Kidney (tissue), 13 donors: ENCODE measurements at regions not wholly inside any gene's neighbourhood (a gene's known extent, or its start where the extent isn't known, plus 50 kb on each side); places are given as distances from the start of the nearest gene placed in this dataset.
A peak's percentile ranks its signal among the peaks of the same experiment; 100 is the strongest.

ENCODE experiments used
- DNase-seq, 5 donors: peaks; one replicate each; pipeline ENCODE4 v3.0.0-alpha.2; 2013 to 2020
- FAIRE-seq: peaks from 2 replicates; lab custom pipeline; 2012; peaks lifted over from hg19 to GRCh38; lab: Jason Lieb, UNC
- H3K27ac ChIP-seq, 2 donors: one replicate each; pipeline ENCODE4 v1.7.0; 2013; ENCODE audit warnings: low read depth in 2 of 2, low read length in 2 of 2, inconsistent platforms in 1 of 2
- H3K27me3 ChIP-seq: one replicate; pipeline ENCODE4 v1.7.1; 2013; ENCODE audit warnings: low read length, inconsistent platforms; ENCODE audit not compliant: control insufficient read depth, insufficient read depth
- H3K36me3 ChIP-seq, 3 donors: one replicate each; pipeline versions ENCODE4 v1.7.0 to v1.7.1; 2013; ENCODE audit warnings: low read length in 3 of 3, control low read depth in 1 of 3, inconsistent platforms in 1 of 3; ENCODE audit not compliant: insufficient read depth in 3 of 3, control insufficient read depth in 2 of 3
- H3K4me1 ChIP-seq, 3 donors: one replicate each; pipeline versions ENCODE4 v1.7.0 to v1.7.1; 2013; ENCODE audit warnings: low read length in 3 of 3, inconsistent platforms in 1 of 3, low read depth in 1 of 3; ENCODE audit not compliant: control insufficient read depth in 2 of 3, insufficient read depth in 2 of 3
- H3K4me3 ChIP-seq, 3 donors: one replicate each; pipeline versions ENCODE4 v1.7.0 to v1.8.1; 2013; ENCODE audit warnings: low read length in 3 of 3, control low read depth in 1 of 3, inconsistent platforms in 1 of 3
- H3K9ac ChIP-seq, 3 donors: one replicate each; pipeline versions ENCODE4 v1.7.0 to v1.7.1; 2013; ENCODE audit warnings: low read length in 3 of 3, control low read depth in 1 of 3, inconsistent platforms in 1 of 3
- H3K9me3 ChIP-seq, 3 donors: one replicate each; pipeline versions ENCODE4 v1.7.0 to v1.7.1; 2013; ENCODE audit warnings: low read length in 3 of 3, control low read depth in 1 of 3, inconsistent platforms in 1 of 3; ENCODE audit not compliant: control insufficient read depth in 2 of 3, insufficient read depth in 1 of 3
- CTCF ChIP-seq: IDR thresholded peaks from 3 replicates; pipeline ENCODE4 v1.5.1; 2012; ENCODE audit warnings: mild to moderate bottlenecking, moderate library complexity, borderline replicate concordance; ENCODE audit not compliant: insufficient read depth; ENCODE audit errors: extremely low read depth
- intact Hi-C: fragments of 100-400 bp; cut with DNase I; formaldehyde crosslinking; loops from one replicate; pipeline ENCODE4 v1.11.1; 2022
- donor health status: control.
- donor health status: control.
- donor health status: control.
- donor health status: control.
- donor health status: control.
- donor health status: DM: yes; HTN: yes; CAD: no.
- donor health status: Normal renal cell carcinoma (clear cell type).

- TF ChIP-seq CTCF = no peak
- Histone ChIP-seq H3K4me3 (no peak overlapping the region), H3K27ac (no peak overlapping the region), H3K9ac (no peak overlapping the region), H3K27me3 (no peaks in the 10 kb centered on the region), H3K36me3 (no peaks in the 10 kb centered on the region), H3K4me1 (no peaks in the 10 kb centered on the region), H3K9me3 (no peaks in the 10 kb centered on the region)
- DNase-seq (no peak), FAIRE-seq (no peak)
- intact Hi-C loops = no loop called here
Measured at GRCh38 chr13:73274147-73274546, 215.3 kb downstream of the KLF5 start.

- Histone ChIP-seq H3K9ac (no peak overlapping the region), H3K36me3 (no peaks in the 10 kb centered on the region), H3K4me1 (no peaks in the 10 kb centered on the region), H3K4me3 (no peak overlapping the region), H3K9me3 (no peaks in the 10 kb centered on the region), H3K27me3 (no peaks in the 10 kb centered on the region), H3K27ac (no peak overlapping the region)
- FAIRE-seq (no peak), DNase-seq (peak in 2 of 5 donors; percentile 63 to 69)
- TF ChIP-seq CTCF = no peak
- intact Hi-C loops = no loop called here
Measured at GRCh38 chr13:73273745-73274144, 214.9 kb downstream of the KLF5 start.

- DNase-seq (no peak), FAIRE-seq (no peak)
- Histone ChIP-seq H3K9ac (no peak overlapping the region), H3K4me1 (no peaks in the 10 kb centered on the region), H3K9me3 (no peaks in the 10 kb centered on the region), H3K27me3 (no peaks in the 10 kb centered on the region), H3K27ac (no peak overlapping the region), H3K36me3 (no peaks in the 10 kb centered on the region), H3K4me3 (no peak overlapping the region)
- TF ChIP-seq CTCF = no peak
- intact Hi-C loops = no loop called here
Measured at GRCh38 chr13:73273276-73273675, 214.5 kb downstream of the KLF5 start.

- TF ChIP-seq CTCF = no peak
- no peaks in the 10 kb centered on the region for H3K9me3 ChIP-seq
- DNase-seq (no peak), FAIRE-seq (no peak)
- no peaks in the 10 kb centered on the region for H3K36me3 ChIP-seq
- H3K27ac ChIP-seq = no peak overlapping the region
- no peak overlapping the region for H3K4me3 ChIP-seq
- no peaks in the 10 kb centered on the region for H3K27me3 ChIP-seq
- H3K9ac ChIP-seq = no peak overlapping the region
- no peaks in the 10 kb centered on the region for H3K4me1 ChIP-seq
- intact Hi-C loops = no loop called here
Measured at GRCh38 chr13:73272831-73273230, 214.0 kb downstream of the KLF5 start.
